GM23338 (cell line): ENCODE measurements at regions not wholly inside any gene's neighbourhood (a gene's known extent, or its start where the extent isn't known, plus 50 kb on each side); places are given as distances from the start of the nearest gene placed in this dataset.

Source experiments
- ATAC-seq: fragments of 200-7000 bp; cut with Tn5 transposase; 3 replicates; pipeline ENCODE4 v1.9.1; 2020
- DNase-seq: peaks from one replicate; pipeline ENCODE4 v3.0.0-alpha.2; 2015; ENCODE audit warnings: low spot score
- H2AFZ ChIP-seq: fragments of 200-600 bp; sonication (generic); 2 replicates; pipeline ENCODE4 v1.8.0; 2016; ENCODE audit warnings: antibody characterized with exemption, mild to moderate bottlenecking, moderate library complexity
- H3F3A ChIP-seq: fragments of 200-600 bp; sonication (generic); replicated peaks from 2 replicates; pipeline ENCODE4 v1.8.0; 2017; ENCODE audit warnings: antibody characterized with exemption, mixed run types, low read depth
- H3K27ac ChIP-seq: fragments of 200-600 bp; sonication (generic); 2 replicates; pipeline ENCODE4 v1.6.1; 2016; ENCODE audit warnings: low read depth
- H3K27me3 ChIP-seq: fragments of 200-600 bp; sonication (generic); 2 replicates; pipeline ENCODE4 v1.8.0; 2016; ENCODE audit warnings: mild to moderate bottlenecking, mixed run types, moderate library complexity; ENCODE audit not compliant: insufficient read depth
- H3K36me3 ChIP-seq: fragments of 200-600 bp; sonication (generic); 2 replicates; pipeline ENCODE4 v1.8.0; 2016; ENCODE audit warnings: mild to moderate bottlenecking; ENCODE audit not compliant: insufficient read depth
- H3K4me1 ChIP-seq: fragments of 200-600 bp; sonication (generic); 2 replicates; pipeline ENCODE4 v1.8.0; 2016; ENCODE audit warnings: mild to moderate bottlenecking, moderate library complexity; ENCODE audit not compliant: insufficient read depth
- H3K4me2 ChIP-seq: fragments of 200-600 bp; sonication (generic); 2 replicates; pipeline ENCODE4 v1.7.1; 2017; ENCODE audit warnings: mixed run types
- H3K4me3 ChIP-seq: fragments of 200-600 bp; sonication (generic); 2 replicates; pipeline ENCODE4 v1.6.1; 2016; ENCODE audit warnings: mixed run types
- H3K79me2 ChIP-seq: fragments of 200-600 bp; sonication (generic); replicated peaks from 2 replicates; pipeline ENCODE4 v1.8.0; 2017; ENCODE audit warnings: mild to moderate bottlenecking; ENCODE audit not compliant: insufficient read depth
- H3K9me2 ChIP-seq: fragments of 200-600 bp; sonication (generic); 2 replicates; pipeline ENCODE4 v1.8.0; 2017; ENCODE audit not compliant: insufficient read depth
- H4K20me1 ChIP-seq: fragments of 200-600 bp; sonication (generic); replicated peaks from 2 replicates; pipeline ENCODE4 v1.8.0; 2017; ENCODE audit warnings: mild to moderate bottlenecking; ENCODE audit not compliant: insufficient read depth
- H3K27ac Mint-ChIP-seq: 2 replicates; pipeline ENCODE4 v1.8.0; 2020; ENCODE audit warnings: inconsistent platforms, mild to moderate bottlenecking, moderate library complexity, mixed read lengths
- H3K27me3 Mint-ChIP-seq: 3 replicates; pipeline ENCODE4 v1.8.0; 2022; ENCODE audit warnings: low read depth, mild to moderate bottlenecking, moderate library complexity, mixed read lengths, inconsistent platforms; ENCODE audit not compliant: insufficient read depth, poor library complexity
- H3K36me3 Mint-ChIP-seq: 3 replicates; pipeline ENCODE4 v1.8.0; 2021; ENCODE audit warnings: low read depth, mild to moderate bottlenecking, inconsistent platforms, moderate library complexity, mixed read lengths
- H3K4me1 Mint-ChIP-seq: 3 replicates; pipeline ENCODE4 v1.8.0; 2020; ENCODE audit warnings: mild to moderate bottlenecking, inconsistent platforms, mixed read lengths
- H3K4me3 Mint-ChIP-seq: 3 replicates; pipeline ENCODE4 v1.8.0; 2021; ENCODE audit warnings: moderate library complexity, mild to moderate bottlenecking, inconsistent platforms, mixed read lengths
- H3K9me3 Mint-ChIP-seq: 3 replicates; pipeline ENCODE4 v1.8.0; 2020; ENCODE audit warnings: moderate library complexity, mild to moderate bottlenecking, inconsistent platforms, mixed read lengths
- CTCF ChIP-seq, 2 experiments: fragments of 200-600 bp in 1 of 2; sonication (generic) in 1 of 2; conservative IDR thresholded peaks; 2 replicates each; pipeline versions ENCODE4 v1.5.1 to v1.6.1; 2016 to 2017; ENCODE audit warnings: antibody characterized with exemption in 2 of 2, low read depth in 2 of 2, mild to moderate bottlenecking in 2 of 2, moderate library complexity in 1 of 2
- EZH2 ChIP-seq: fragments of 200-600 bp; sonication (generic); IDR thresholded peaks from one replicate; pipeline ENCODE4 v1.8.0; 2017; ENCODE audit warnings: antibody characterized with exemption, mild to moderate bottlenecking, low read depth; ENCODE audit not compliant: unreplicated experiment
- EZH2phosphoT487 ChIP-seq: fragments of 200-600 bp; sonication (generic); IDR thresholded peaks from one replicate; pipeline ENCODE4 v1.8.1; 2018; ENCODE audit warnings: antibody characterized with exemption; ENCODE audit not compliant: unreplicated experiment
- JUNB ChIP-seq: IDR thresholded peaks from one replicate; pipeline ENCODE4 v1.6.1; 2016; ENCODE audit warnings: antibody characterized with exemption; ENCODE audit not compliant: unreplicated experiment
- REST ChIP-seq: IDR thresholded peaks from one replicate; pipeline ENCODE4 v1.6.1; 2018; ENCODE audit warnings: antibody characterized with exemption; ENCODE audit not compliant: unreplicated experiment
- ZNF114 ChIP-seq: fragments of 250-450 bp; sonication (Bioruptor Pico); IDR thresholded peaks from 2 replicates; pipeline ENCODE4 v1.5.0; 2020; ENCODE audit warnings: mild to moderate bottlenecking, moderate library complexity
- ZNF331 ChIP-seq: fragments of 250-450 bp; sonication (Bioruptor Pico); IDR thresholded peaks from 2 replicates; pipeline ENCODE4 v1.5.0; 2020; ENCODE audit warnings: low read depth, mild to moderate bottlenecking, moderate library complexity

- H3K4me1 Mint-ChIP-seq: peaks cover 16% of the 10 kb centered on the region
- Histone ChIP-seq H3K27me3 (no peaks in the 10 kb centered on the region), H3K36me3 (no peaks in the 10 kb centered on the region), H3K79me2 (no peaks in the 10 kb centered on the region), H3K4me2 (no peak overlapping the region), H3K4me1 (peaks cover 13% of the 10 kb centered on the region), H4K20me1 (no peaks in the 10 kb centered on the region), H3K9me2 (peaks cover 13% of the 10 kb centered on the region), H3K27ac (no peak overlapping the region), H3F3A (no peaks in the 10 kb centered on the region), H2AFZ (no peak overlapping the region), H3K4me3 (no peak overlapping the region)
- no peak overlapping the region for H3K27ac Mint-ChIP-seq
- no peak for DNase-seq
- no peak overlapping the region for H3K4me3 Mint-ChIP-seq
- H3K27me3 Mint-ChIP-seq: peaks cover 3% of the 10 kb centered on the region
- H3K36me3 Mint-ChIP-seq: peaks cover 18% of the 10 kb centered on the region
- H3K9me3 Mint-ChIP-seq: peaks cover 18% of the 10 kb centered on the region; the same call in 2 of the 3 replicates
- ATAC-seq: no peak
- TF ChIP-seq JUNB (no peak), ZNF331 (CRISPR knock-in tag) (no peak)
Measured at GRCh38 chr7:53638517-53638916, 603.1 kb downstream of the POM121L12 start.

- Histone ChIP-seq H3K4me2 (no peak overlapping the region), H3K4me1 (peaks cover 17% of the 10 kb centered on the region), H3K36me3 (no peaks in the 10 kb centered on the region), H4K20me1 (no peaks in the 10 kb centered on the region), H2AFZ (peak overlapping the region; percentile 2; the same call in 1 of the 2 replicates), H3K27ac (no peak overlapping the region), H3F3A (no peaks in the 10 kb centered on the region), H3K27me3 (no peaks in the 10 kb centered on the region), H3K79me2 (no peaks in the 10 kb centered on the region), H3K9me2 (peaks cover 6% of the 10 kb centered on the region; the same call in 1 of the 2 replicates), H3K4me3 (no peak overlapping the region)
- ATAC-seq (no peak), DNase-seq (no peak)
- no peak for TF ChIP-seq ZNF114
- TF ChIP-seq REST: no peak
- no peak for TF ChIP-seq EZH2phosphoT487
- no peak for TF ChIP-seq CTCF (conservative IDR thresholded peaks at IDR 0.05; ENCODE audit: low read depth in 2 of 2)
- no peak for TF ChIP-seq EZH2
- H3K9me3 Mint-ChIP-seq: peaks cover 11% of the 10 kb centered on the region; the same call in 1 of the 3 replicates
- no peak overlapping the region for H3K4me3 Mint-ChIP-seq
- H3K36me3 Mint-ChIP-seq: peaks cover 12% of the 10 kb centered on the region; the same call in 2 of the 3 replicates
- H3K27ac Mint-ChIP-seq: no peak overlapping the region
- H3K27me3 Mint-ChIP-seq: peaks cover 3% of the 10 kb centered on the region
- peaks cover 25% of the 10 kb centered on the region for H3K4me1 Mint-ChIP-seq
Measured at GRCh38 chr7:53641091-53641490, 605.7 kb downstream of the POM121L12 start.
